Suprapubic skin (tissue), 4 donors: ENCODE measurements at regions not wholly inside any gene's neighbourhood (a gene's known extent, or its start where the extent isn't known, plus 50 kb on each side); places are given as distances from the start of the nearest gene placed in this dataset.

Experiments
- DNase-seq, 2 donors: peaks; one replicate each; pipeline ENCODE4 v3.0.0-alpha.2; 2019; ENCODE audit warnings: low spot score in 2 of 2
- H3K27ac ChIP-seq: fragments of 200-600 bp; sonication (generic); one replicate; pipeline ENCODE4 v1.5.1; 2019
- H3K27me3 ChIP-seq: fragments of 200-600 bp; sonication (generic); one replicate; pipeline ENCODE4 v1.5.1; 2019
- H3K36me3 ChIP-seq: fragments of 200-600 bp; sonication (generic); one replicate; pipeline ENCODE4 v1.5.1; 2019
- H3K4me1 ChIP-seq: fragments of 200-600 bp; sonication (generic); one replicate; pipeline ENCODE4 v1.5.1; 2019
- H3K4me3 ChIP-seq: fragments of 200-600 bp; sonication (generic); one replicate; pipeline ENCODE4 v1.5.1; 2019; ENCODE audit warnings: mild to moderate bottlenecking
- H3K9me3 ChIP-seq: fragments of 200-600 bp; sonication (generic); one replicate; pipeline ENCODE4 v1.5.1; 2019
- CTCF ChIP-seq, 2 donors: fragments of 200-600 bp in 1 of 2; fragments of 450-650 bp in 1 of 2; sonication (generic) in 1 of 2; IDR thresholded peaks; one replicate each; pipeline ENCODE4 v1.5.1; 2016 to 2019; ENCODE audit warnings: antibody characterized with exemption in 2 of 2, mild to moderate bottlenecking in 1 of 2, moderate library complexity in 1 of 2
- EP300 ChIP-seq: sonication (generic); formaldehyde crosslinking; IDR thresholded peaks from one replicate; pipeline ENCODE4 v1.6.1; 2017; ENCODE audit warnings: antibody characterized with exemption
- POLR2A ChIP-seq, 2 donors: fragments of 450-650 bp; IDR thresholded peaks; one replicate each; pipeline ENCODE4 v1.6.1; 2017; ENCODE audit warnings: antibody characterized with exemption in 2 of 2, mild to moderate bottlenecking in 2 of 2, moderate library complexity in 2 of 2
- POLR2AphosphoS5 ChIP-seq, 3 donors: sonication (generic); formaldehyde crosslinking; IDR thresholded peaks; one replicate each; pipeline ENCODE4 v1.6.1; 2017; ENCODE audit warnings: antibody characterized with exemption in 3 of 3
- WGBS: methylation state at CpG from one replicate; pipeline ENCODE4 v1.1.5; 2018; 5-methylcytosine and 5-hydroxymethylcytosine counted together

- H3K4me1 ChIP-seq = no peaks in the 10 kb centered on the region
- TF ChIP-seq POLR2A (IDR thresholded peaks at IDR 0.05) (no peak), CTCF (IDR thresholded peaks at IDR 0.05) (no peak), EP300 (no peak), POLR2AphosphoS5 (IDR thresholded peaks at IDR 0.05) (no peak)
- WGBS = 83% methylated on average over 1 of the region's 1 CpG
- DNase-seq = no peak
- H3K9me3 ChIP-seq = no peaks in the 10 kb centered on the region
- no peaks in the 10 kb centered on the region for H3K36me3 ChIP-seq
- no peak overlapping the region for H3K4me3 ChIP-seq
- no peaks in the 10 kb centered on the region for H3K27me3 ChIP-seq
- H3K27ac ChIP-seq = no peak overlapping the region
Measured at GRCh38 chr13:82654143-82654542, 1228.1 kb downstream of the SLITRK1 start.

GRCh38 chr13:82647540-82647939 is 1234.7 kb downstream of the SLITRK1 start:
- H3K9me3 ChIP-seq = no peaks in the 10 kb centered on the region
- no peak overlapping the region for H3K4me3 ChIP-seq
- no peaks in the 10 kb centered on the region for H3K36me3 ChIP-seq
- no peak for TF ChIP-seq EP300
- no peak for TF ChIP-seq POLR2AphosphoS5 (IDR thresholded peaks at IDR 0.05)
- no peak for TF ChIP-seq POLR2A (IDR thresholded peaks at IDR 0.05)
- TF ChIP-seq CTCF (IDR thresholded peaks at IDR 0.05) = no peak
- DNase-seq = no peak
- H3K4me1 ChIP-seq = no peaks in the 10 kb centered on the region
- H3K27me3 ChIP-seq = no peaks in the 10 kb centered on the region
- H3K27ac ChIP-seq = no peak overlapping the region
- WGBS = 100% methylated on average over 1 of the region's 1 CpG

- Histone ChIP-seq H3K36me3 (no peaks in the 10 kb centered on the region), H3K27me3 (no peaks in the 10 kb centered on the region), H3K4me1 (no peaks in the 10 kb centered on the region), H3K9me3 (no peaks in the 10 kb centered on the region), H3K27ac (no peak overlapping the region), H3K4me3 (no peak overlapping the region)
- TF ChIP-seq EP300 = no peak
- no peak for TF ChIP-seq POLR2A (IDR thresholded peaks at IDR 0.05)
- no peak for TF ChIP-seq POLR2AphosphoS5 (IDR thresholded peaks at IDR 0.05)
- no peak for TF ChIP-seq CTCF (IDR thresholded peaks at IDR 0.05)
- DNase-seq = no peak
- WGBS = 61% methylated on average over 1 of the region's 1 CpG
Measured at GRCh38 chr13:82636119-82636518, 1246.2 kb downstream of the SLITRK1 start.

GRCh38 chr13:82634946-82635345 is 1247.3 kb downstream of the SLITRK1 start:
- no peaks in the 10 kb centered on the region for H3K36me3 ChIP-seq
- no peak for DNase-seq
- H3K27ac ChIP-seq = no peak overlapping the region
- H3K4me1 ChIP-seq = no peaks in the 10 kb centered on the region
- 89% methylated on average over 2 of the region's 2 CpGs for WGBS
- H3K27me3 ChIP-seq = no peaks in the 10 kb centered on the region
- TF ChIP-seq CTCF (IDR thresholded peaks at IDR 0.05) (no peak), POLR2AphosphoS5 (IDR thresholded peaks at IDR 0.05) (no peak), EP300 (no peak), POLR2A (IDR thresholded peaks at IDR 0.05) (no peak)
- no peaks in the 10 kb centered on the region for H3K9me3 ChIP-seq
- no peak overlapping the region for H3K4me3 ChIP-seq

GRCh38 chr13:82627183-82627582 is 1255.1 kb downstream of the SLITRK1 start:
- Histone ChIP-seq H3K36me3 (no peaks in the 10 kb centered on the region), H3K4me1 (no peaks in the 10 kb centered on the region), H3K4me3 (no peak overlapping the region), H3K9me3 (no peaks in the 10 kb centered on the region), H3K27me3 (no peaks in the 10 kb centered on the region), H3K27ac (no peak overlapping the region)
- DNase-seq = no peak
- WGBS = 46% methylated on average over 1 of the region's 1 CpG
- TF ChIP-seq EP300 = no peak
- TF ChIP-seq POLR2A (IDR thresholded peaks at IDR 0.05) = no peak
- TF ChIP-seq POLR2AphosphoS5 (IDR thresholded peaks at IDR 0.05) = no peak
- TF ChIP-seq CTCF (IDR thresholded peaks at IDR 0.05) = no peak
